ENCODE measurements at regions not wholly inside any gene's neighbourhood (a gene's known extent, or its start where the extent isn't known, plus 50 kb on each side); places are given as distances from the start of the nearest gene placed in this dataset.

- FAIRE-seq = no peak
Observed at GRCh38 chr17:5821803-5822202, 237.5 kb upstream of the NLRP1 start.

DNA sequence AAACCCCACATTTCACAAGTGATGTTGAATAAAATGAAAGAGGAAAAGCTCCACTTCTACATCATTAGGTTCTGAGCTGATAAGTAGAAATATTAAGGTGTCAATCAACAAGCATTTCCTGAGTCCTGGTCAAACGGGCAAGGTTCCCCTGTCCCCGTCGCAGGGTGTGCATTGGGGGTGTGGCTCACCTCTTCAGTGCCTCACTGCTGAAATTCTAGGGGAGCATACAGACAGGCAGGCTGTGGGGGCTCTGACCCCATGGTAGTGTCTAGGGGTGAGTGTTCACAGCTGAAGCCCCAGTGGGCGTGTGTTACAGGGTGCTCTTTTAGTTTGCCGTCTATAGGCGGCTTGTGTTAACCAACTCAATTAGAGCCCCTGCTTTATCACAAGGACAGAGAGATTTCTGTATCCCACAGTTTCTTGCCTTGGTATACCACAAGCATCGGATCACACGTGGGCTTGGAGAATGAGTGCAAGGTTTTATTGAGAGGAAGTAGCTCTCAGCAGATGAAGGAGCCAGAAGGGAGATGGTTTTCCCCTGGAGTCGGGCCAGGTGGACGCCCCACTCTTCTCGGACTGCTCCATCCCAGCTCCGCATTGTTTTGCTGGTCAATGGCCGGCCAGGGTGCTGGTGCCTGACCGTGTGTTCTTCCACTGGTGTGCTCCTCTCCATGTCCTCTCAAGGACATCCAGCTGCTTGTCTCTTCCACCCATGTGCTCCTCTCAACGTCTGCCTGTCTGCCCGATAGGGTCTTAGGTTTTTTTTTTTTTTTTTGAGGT, 238.2 kb upstream of the NLRP1 start:
- FAIRE-seq = no peak

- FAIRE-seq = no peak
Observed at GRCh38 chr17:5823219-5823618, 238.9 kb upstream of the NLRP1 start.

- FAIRE-seq = no peak
Observed at GRCh38 chr17:5825717-5826330, 241.5 kb upstream of the NLRP1 start.

DNA sequence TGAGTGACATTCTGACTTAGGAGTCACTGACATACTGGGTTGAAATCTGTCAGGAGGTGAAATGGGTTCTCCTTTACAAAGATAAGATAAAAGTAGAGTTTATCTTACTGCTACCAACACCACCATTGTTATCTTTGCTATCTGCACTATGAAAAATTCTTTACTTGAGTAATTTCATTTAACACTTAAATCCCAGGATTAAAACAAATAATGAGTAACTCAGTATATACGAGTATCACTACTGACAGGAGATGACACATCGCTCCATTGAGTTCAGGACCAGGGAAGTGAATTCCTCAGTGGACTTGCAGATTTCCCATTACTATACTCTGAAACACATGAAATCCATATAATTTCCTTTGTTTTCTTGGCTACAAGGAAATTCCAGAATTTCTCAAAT, 242.1 kb upstream of the NLRP1 start:
- FAIRE-seq = no peak

- no peak for FAIRE-seq
Observed at GRCh38 chr17:5830921-5831320, 239.3 kb upstream of the WSCD1 start.

GRCh38 chr17:5832886-5833285, 237.3 kb upstream of the WSCD1 start:
- peak; percentile 43 for FAIRE-seq

GRCh38 chr17:5837055-5837491, 233.1 kb upstream of the WSCD1 start:
- FAIRE-seq = no peak

GRCh38 chr17:5838661-5839300, 231.4 kb upstream of the WSCD1 start:
- FAIRE-seq = no peak

GRCh38 chr17:5840811-5841446, 229.2 kb upstream of the WSCD1 start:
- no peak for FAIRE-seq

DNA sequence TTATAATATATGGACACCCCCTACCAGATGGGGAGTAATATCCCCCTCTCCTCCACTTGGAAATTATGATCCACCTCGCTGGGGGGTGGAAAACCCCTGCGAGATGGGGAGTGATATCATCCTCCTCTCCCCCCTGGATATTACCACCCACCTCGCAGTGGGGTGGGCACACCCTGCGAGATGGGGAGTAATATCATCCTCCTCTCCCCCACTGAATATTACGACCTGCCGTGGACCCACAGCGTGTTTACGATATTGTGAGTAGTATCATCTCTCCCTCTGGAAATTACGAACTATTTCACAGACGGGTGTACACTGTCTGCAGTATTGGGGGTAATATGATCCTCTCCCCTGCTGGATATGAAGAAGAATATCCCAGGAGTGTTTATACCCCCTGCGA, 228.3 kb upstream of the WSCD1 start:
- no peak for FAIRE-seq

GRCh38 chr17:5843366-5844026, 226.7 kb upstream of the WSCD1 start:
- FAIRE-seq = no peak

GRCh38 chr17:5846001-5846400, 224.2 kb upstream of the WSCD1 start:
- no peak for FAIRE-seq

DNA sequence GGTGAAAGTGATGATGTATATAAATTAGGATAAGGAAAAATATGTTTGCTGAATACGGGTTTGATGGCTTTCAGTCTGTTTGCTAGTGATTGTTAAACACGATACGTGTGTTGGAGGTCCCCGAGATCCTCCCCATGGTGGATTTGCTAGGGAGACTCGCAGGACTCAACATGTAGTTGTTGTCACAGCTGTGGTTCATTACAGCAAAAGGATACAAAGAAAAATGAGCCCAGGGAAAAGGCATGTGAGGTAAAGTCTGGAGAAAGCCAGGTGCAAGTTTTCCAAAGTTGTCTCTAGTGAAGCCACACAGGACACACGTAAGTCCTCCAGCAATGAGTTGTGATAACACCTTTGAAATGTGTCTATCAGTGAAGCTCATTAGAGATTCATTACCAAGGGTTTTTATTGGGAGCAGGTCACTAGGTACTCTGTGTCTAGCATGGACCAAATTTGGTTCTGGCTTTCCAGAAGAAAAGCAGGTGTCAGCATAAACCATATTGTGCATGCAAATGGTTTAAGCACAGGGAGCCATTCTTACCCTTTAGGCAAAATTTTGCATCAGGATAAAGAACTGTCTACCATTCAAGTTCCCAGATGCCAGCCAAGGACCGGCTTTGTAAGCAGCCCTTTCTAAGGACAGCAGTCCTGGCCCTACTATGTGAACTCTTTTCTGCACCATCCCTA, 215.2 kb upstream of the WSCD1 start:
- no peak for FAIRE-seq

DNA sequence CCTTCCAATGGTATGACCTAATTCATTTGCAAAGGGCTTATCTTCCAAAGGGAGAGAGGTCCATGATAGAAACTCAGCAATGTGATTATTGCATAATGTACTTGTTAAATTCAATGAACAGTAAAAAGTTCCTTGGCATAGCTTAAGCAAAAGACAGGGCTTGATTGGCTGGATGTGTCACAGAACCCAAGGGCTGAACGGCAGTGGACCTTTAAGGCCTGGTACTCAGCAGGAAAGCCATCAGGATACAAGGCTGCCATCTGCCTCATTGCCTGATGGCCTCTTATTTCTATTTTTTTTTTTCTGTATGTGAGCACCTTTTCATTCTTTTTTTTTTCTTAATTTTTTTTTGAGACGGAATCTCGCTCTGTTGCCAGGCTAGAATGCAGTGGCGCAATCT, 208.9 kb upstream of the WSCD1 start:
- no peak for FAIRE-seq

- no peak for FAIRE-seq
Observed at GRCh38 chr17:5861854-5862253, 208.3 kb upstream of the WSCD1 start.

- FAIRE-seq = no peak
Observed at GRCh38 chr17:5862395-5862794, 207.8 kb upstream of the WSCD1 start.

GRCh38 chr17:5864741-5865657, 205.2 kb upstream of the WSCD1 start:
- FAIRE-seq = no peak

- no peak for FAIRE-seq
Observed at GRCh38 chr17:5866978-5867377, 203.2 kb upstream of the WSCD1 start.

DNA sequence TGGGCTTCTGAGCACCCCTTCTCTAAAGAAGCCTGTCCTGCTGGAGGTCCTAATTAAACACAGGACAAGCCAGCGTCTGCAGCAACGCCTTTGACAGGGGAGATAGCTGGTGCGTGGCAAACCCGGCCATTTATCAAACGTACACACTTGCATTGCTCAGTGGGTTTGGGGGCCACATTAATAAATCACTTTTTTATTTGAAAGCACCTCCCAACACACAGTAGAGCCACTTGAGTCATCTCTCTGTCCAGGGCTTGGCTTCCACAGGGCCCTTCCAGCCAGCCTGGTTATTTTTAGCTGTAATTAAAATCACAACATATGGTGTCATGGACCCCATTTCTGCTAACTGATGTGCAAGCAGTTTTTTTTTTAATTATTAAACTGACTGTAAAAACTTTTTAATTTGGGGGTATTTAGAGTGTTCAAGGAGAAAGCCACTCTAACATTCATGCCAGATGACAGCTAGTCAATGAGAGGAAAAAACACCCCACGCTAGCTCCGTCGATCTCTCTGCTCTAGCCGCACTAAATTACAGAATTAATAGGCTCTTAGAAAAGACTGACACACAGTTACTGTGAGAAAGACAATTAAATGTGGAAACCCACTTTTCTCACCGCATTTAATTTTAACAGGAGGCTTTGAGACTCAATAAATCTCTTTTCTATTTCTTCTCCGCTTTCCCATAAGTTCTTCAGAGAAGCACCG, 201.0 kb upstream of the WSCD1 start:
- FAIRE-seq = no peak

Data from islet of Langerhans (tissue), 1 donor.